ENCODE measurements at regions not wholly inside any gene's neighbourhood (a gene's known extent, or its start where the extent isn't known, plus 50 kb on each side); places are given as distances from the start of the nearest gene placed in this dataset.

DNA sequence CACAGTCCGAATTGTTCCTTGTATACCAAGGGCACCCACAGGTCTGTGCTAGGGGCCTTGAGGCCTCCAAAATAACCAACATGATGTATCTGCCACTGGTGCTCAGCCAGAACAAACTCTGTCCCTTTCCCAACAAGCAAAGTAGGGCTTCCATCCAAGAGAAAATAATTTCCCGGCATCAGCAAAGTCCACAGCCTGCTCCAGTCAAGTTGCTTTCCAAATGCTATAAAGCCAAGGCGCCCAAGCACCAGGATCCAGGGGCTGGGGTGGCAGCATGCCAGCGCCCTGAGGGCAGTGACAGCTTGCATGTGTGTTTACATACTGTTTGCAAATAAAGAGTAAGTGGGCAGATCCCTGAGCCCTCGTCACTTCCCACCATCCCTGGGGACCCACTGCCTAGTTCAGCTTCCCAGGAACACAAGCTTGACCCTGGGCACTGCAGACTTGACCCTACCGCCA, 155.9 kb downstream of the ERCC6L2 start:
- no peak for DNase-seq

- DNase-seq = no peak
Measured at GRCh38 chr9:96029722-96030530, 154.4 kb downstream of the ERCC6L2 start.

GRCh38 chr9:96027251-96028131, 152.0 kb downstream of the ERCC6L2 start:
- DNase-seq = no peak

- DNase-seq = no peak
Measured at GRCh38 chr9:96026655-96027213, 151.2 kb downstream of the ERCC6L2 start.

DNA sequence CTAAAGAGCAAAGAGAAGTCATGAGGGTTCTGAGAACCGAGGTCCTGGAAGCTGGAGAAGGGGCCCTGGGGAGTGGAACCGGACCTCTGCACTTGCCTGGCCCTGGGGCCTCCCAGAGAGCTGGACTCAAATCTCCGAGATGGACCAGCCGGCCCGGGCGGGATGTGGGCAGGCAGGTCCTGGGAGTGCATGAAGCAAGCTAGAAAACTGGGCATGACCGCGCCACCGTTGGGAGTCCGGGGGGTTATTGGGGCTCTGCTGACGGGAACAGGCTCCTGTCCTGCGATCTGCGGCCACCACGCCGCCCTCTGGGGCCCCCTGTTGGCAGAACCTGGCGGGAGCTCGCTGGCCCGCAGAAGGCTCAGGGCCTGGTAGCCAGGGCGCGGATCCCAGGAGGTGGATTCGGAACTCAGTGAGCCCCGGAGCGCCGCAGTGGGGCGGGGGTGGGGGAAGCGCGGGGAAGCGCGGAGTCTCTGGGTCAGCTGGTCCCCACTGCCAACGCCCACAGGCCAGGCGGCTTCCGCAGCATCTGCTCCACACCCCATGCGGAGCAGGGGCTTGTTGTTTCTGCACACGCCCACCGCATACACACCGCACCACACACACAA, 150.6 kb downstream of the ERCC6L2 start:
- no peak for DNase-seq

DNA sequence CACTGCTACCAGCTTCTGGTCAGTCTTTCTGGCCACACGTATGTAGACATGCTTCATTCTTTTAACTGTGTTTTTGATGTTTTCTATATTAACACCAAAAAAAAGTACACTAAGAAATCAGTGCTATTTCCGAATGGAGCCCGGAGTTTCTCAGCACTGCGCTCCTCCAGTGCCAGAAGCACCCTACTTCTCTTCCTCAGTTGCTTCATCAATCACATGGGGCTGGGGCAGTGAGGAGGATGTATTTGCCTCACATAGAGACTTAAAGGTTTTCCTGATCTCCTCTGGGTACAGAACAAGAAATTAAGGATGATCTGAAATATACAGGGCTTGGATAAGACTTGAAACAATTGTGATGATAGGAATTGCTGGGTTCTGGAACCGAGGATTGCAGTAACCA, 148.0 kb downstream of the ERCC6L2 start:
- DNase-seq = no peak

DNA sequence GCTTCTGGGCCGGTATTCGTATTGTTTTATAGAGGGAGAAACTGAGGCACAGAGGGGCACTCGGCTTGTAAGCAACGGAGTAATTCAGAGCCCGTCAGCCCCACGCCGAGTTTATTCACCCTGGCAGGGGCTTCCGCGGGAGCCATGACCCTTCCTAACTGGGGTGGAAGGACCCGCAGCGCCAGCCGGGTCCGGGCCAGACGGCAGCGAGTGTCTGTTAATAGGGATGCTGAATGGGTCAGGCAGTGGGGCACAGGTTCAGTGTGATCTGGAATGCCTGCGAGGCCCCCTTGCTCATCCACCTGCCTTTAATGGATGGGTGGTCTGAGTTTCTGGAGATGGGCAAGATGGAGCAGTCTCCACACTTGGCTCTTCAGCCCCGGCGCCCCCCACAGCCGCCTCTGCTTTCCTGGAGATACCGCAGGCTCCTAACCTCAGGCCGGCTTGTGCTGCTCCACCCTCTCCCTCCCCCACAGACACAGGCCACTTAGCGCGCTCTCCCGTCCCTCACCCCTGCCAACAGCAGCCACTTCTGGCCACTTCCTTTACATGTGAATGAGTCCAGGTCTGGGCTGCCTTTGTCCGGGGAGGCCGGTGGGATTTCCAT, 147.1 kb downstream of the ERCC6L2 start:
- no peak for DNase-seq

- DNase-seq = no peak
Measured at GRCh38 chr9:96021551-96022444, 146.3 kb downstream of the ERCC6L2 start.

DNA sequence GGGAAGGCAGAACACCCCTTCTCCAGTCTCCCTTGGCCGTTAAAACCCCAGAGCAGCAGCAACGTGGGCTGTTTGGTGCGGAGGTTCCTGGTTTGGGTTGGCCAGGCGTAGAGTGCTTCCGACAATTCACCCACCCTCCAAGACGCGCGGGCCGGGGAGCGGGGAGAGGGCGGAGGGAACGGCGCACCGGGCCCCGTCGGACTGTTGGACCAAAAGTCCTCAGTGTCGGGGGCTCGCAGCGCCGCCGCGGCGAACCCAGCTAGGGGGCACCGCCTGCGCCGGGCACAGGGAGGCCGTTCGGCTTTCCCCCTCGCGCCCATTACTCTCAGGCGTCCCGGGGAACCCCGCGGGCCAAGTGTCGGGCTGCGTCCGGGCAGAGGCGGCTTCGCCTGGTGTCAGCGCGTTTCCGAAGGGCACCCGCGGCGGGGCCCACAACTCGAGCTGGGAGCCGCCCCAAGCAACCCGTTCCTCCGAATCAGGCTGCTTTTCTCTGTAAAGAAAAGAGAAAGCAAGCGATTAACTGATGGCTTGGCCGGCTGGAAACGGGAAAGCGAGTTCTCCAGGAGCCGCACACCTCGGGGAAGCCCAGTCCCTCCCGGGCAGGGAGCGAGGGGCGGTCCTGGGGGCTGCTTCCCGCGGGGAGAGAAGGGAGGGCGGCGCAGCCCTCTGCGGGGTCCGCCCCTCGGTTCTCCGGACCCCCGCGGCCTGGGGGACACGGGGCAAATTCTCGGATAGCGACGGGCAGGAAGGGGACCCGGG, 145.5 kb downstream of the ERCC6L2 start:
- DNase-seq = peak; percentile 52

DNA sequence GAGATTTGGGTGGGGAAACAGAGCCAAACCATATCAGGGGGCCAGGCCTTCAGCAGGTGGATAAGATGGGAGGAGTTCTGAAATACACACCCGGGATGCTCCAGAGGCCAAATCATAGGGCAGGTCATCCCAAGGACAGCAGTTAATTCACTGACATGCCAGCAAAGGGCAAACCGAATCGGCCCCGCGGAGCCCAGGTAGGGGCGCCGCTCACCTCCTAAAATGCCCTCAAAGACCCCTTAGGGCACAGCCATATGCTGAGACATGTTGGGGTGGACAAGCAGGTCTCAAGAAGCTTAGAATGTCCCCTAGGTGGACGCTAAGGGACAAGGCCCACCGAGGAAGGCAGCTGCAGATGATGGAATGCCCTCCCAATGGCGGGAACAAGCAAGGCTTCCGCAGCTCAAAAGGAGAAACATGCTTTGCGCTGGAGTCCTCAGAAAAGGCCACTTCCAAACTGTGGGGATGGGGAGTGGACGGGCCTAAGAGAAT, 144.9 kb downstream of the ERCC6L2 start:
- DNase-seq = no peak

All from activated CD4-positive, CD25-positive, alpha-beta regulatory T cell treated with anti-CD3 and anti-CD28 coated beads, Interleukin-2, amount 50 U/mL, for 72 hours (primary cell).